Adrenal gland (tissue), 5 donors: ENCODE measurements at regions not wholly inside any gene's neighbourhood (a gene's known extent, or its start where the extent isn't known, plus 50 kb on each side); places are given as distances from the start of the nearest gene placed in this dataset.

Source experiments
- CTCF ChIP-seq, 6 experiments: fragments of 450-650 bp in 4 of 6; fragments of 200-600 bp in 2 of 6; sonication (generic) in 1 of 6; IDR thresholded peaks; 1 replicate in 5 of 6; 2 replicates in 1 of 6; pipeline versions ENCODE4 v1.5.1 to v1.8.0; 2016 to 2021; ENCODE audit warnings: antibody characterized with exemption in 6 of 6, mild to moderate bottlenecking in 2 of 6, moderate library complexity in 1 of 6
- POLR2A ChIP-seq, 2 donors: fragments of 450-650 bp; IDR thresholded peaks; one replicate each; pipeline ENCODE4 v1.6.1; 2017; ENCODE audit warnings: antibody characterized with exemption in 2 of 2, mild to moderate bottlenecking in 2 of 2, moderate library complexity in 1 of 2
- donor health status: DM: no; HTN: no; CAD: no.

- TF ChIP-seq POLR2A (IDR thresholded peaks at IDR 0.05) (no peak), CTCF (IDR thresholded peaks at IDR 0.05) (no peak)
Measured at GRCh38 chr12:34399631-34400410, 377.5 kb downstream of the ALG10 start.
